ENCODE measurements at regions not wholly inside any gene's neighbourhood (a gene's known extent, or its start where the extent isn't known, plus 50 kb on each side); places are given as distances from the start of the nearest gene placed in this dataset.
"Not testable (repeated sequence)": the region's sequence is repeated elsewhere in the genome, so short reads cannot be mapped to it uniquely, and the experiment has no call there.

DNA sequence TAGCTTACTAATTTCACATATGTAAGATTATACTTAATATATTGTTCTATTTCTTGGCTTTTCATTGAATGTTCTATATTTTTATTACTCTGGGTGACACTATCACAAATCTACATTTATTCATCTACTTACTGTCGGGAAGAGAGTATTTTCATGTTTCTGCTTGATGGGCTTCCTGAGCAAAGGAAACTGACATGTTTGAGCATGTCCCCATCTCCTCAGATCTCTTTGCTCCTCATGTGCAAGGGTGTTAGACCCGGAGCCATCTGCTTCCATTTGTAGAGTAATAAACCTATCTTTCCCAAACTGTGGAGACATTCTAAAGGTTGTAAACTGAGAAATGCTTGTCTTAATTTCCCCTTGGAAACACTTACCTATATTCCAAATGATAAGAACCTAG is 103.5 kb downstream of the LSMEM1 start:
- intact Hi-C loops (cut with DNase I; ENCODE audit: low total_unique reads): no loop called here
- 24 to 31% methylated on average over 2 of the region's 2 CpGs for WGBS, 2 donors
- no peak for DNase-seq (ENCODE audit: low spot score in 2 of 2)
- no peak for TF ChIP-seq POLR2A (IDR thresholded peaks at IDR 0.05)
- TF ChIP-seq, protein P1, sequence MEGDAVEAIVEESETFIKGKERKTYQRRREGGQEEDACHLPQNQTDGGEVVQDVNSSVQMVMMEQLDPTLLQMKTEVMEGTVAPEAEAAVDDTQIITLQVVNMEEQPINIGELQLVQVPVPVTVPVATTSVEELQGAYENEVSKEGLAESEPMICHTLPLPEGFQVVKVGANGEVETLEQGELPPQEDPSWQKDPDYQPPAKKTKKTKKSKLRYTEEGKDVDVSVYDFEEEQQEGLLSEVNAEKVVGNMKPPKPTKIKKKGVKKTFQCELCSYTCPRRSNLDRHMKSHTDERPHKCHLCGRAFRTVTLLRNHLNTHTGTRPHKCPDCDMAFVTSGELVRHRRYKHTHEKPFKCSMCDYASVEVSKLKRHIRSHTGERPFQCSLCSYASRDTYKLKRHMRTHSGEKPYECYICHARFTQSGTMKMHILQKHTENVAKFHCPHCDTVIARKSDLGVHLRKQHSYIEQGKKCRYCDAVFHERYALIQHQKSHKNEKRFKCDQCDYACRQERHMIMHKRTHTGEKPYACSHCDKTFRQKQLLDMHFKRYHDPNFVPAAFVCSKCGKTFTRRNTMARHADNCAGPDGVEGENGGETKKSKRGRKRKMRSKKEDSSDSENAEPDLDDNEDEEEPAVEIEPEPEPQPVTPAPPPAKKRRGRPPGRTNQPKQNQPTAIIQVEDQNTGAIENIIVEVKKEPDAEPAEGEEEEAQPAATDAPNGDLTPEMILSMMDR (IDR thresholded peaks at IDR 0.05): no peak
- H3K4me3 ChIP-seq (ENCODE audit: low read depth, poor library complexity, severe bottlenecking): no peak overlapping the region

DNA sequence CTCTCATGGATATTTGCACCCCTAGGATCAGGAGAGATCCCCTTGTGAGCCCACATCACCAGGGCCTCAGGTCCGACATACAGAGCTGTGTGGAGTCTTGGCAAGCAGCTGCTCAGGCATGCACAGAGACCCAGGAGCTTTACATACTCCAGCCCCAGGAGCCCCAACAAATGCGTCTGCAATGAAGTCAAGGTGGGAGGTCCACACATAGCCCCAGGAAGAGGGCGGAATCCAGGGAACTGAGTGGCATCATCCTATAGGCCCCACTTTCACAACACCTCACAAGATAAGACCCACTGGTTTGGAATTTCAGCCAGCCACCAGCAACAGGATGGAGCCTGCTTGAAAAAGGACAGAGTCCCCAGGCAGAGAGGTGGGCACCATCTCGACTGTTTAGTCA is 106.7 kb downstream of the LSMEM1 start:
- TF ChIP-seq POLR2A (IDR thresholded peaks at IDR 0.05): no peak
- TF ChIP-seq, protein P1 (IDR thresholded peaks at IDR 0.05): no peak
- DNase-seq (ENCODE audit: low spot score in 2 of 2): no peak
- intact Hi-C loops (cut with DNase I; ENCODE audit: low total_unique reads): no loop called here

GRCh38 chr7:112592565-112593263 is 111.9 kb downstream of the LSMEM1 start:
- H3K4me3 ChIP-seq (ENCODE audit: low read depth, poor library complexity, severe bottlenecking); intact Hi-C loops (cut with DNase I; ENCODE audit: low total_unique reads); DNase-seq (ENCODE audit: low spot score in 2 of 2): not testable (repeated sequence)
- WGBS, 2 donors: 61 to 76% methylated on average over 4 of the region's 4 CpGs

More for the DNA sequence above, 106.7 kb downstream of the LSMEM1 start:
- H3K4me3 ChIP-seq (ENCODE audit: low read depth, poor library complexity, severe bottlenecking): no peak overlapping the region
- WGBS, 2 donors: 82 to 84% methylated on average over 4 of the region's 4 CpGs

DNA sequence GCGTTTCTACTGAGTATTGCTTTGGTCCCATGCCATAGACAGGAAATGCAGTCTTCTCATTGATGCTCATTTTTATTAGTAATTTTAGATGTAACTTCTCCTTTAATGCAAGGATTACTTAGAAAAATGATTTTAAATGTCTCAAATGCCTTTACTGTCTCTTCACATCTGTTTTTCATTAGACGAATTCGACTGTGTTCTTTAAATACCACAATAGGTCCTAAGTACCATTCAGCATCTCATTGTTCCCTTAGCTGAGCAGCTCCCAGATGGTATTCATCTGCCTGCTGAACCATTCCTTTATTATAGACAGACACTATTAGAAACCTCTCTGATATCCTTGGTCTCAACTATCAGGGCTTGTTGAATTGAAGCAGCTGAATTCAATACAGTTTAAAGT is 113.6 kb downstream of the LSMEM1 start:
- no peak for DNase-seq (ENCODE audit: low spot score in 2 of 2)
- TF ChIP-seq, protein P1 (IDR thresholded peaks at IDR 0.05): no peak
- TF ChIP-seq POLR2A (IDR thresholded peaks at IDR 0.05): no peak
- 38 to 62% methylated on average over 3 of the region's 3 CpGs for WGBS, 2 donors
- intact Hi-C loops (cut with DNase I; ENCODE audit: low total_unique reads): no loop called here
- no peak overlapping the region for H3K4me3 ChIP-seq (ENCODE audit: low read depth, poor library complexity, severe bottlenecking)

DNA sequence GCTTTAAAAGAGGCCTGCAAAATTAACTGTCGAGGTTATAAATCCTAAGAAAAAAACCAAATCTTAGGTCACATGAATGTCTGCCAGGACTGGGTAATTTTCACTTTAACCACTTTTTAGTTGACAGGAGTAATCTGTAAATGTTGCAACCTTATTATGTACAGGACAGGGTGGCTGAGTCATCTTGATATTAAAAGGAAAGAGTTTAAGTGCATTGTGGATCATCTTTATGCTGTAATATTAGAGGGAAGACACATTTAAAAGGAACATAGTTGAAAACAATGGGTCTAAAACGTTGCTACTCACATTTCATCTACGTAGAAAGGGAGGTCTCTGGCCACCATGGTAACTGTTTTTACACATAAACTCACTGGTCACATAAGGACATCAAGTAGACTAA is 115.5 kb downstream of the LSMEM1 start:
- TF ChIP-seq POLR2A (IDR thresholded peaks at IDR 0.05): no peak
- TF ChIP-seq, protein P1 (IDR thresholded peaks at IDR 0.05): no peak
- DNase-seq (ENCODE audit: low spot score in 2 of 2): no peak
- 39 to 41% methylated on average over 3 of the region's 3 CpGs for WGBS, 2 donors
- no peak overlapping the region for H3K4me3 ChIP-seq (ENCODE audit: low read depth, poor library complexity, severe bottlenecking)
- intact Hi-C loops (cut with DNase I; ENCODE audit: low total_unique reads): no loop called here

GRCh38 chr7:112596981-112597380 is 116.2 kb downstream of the LSMEM1 start:
- no peak for TF ChIP-seq POLR2A (IDR thresholded peaks at IDR 0.05)
- TF ChIP-seq, protein P1 (IDR thresholded peaks at IDR 0.05): no peak
- intact Hi-C loops (cut with DNase I; ENCODE audit: low total_unique reads): no loop called here
- 51 to 56% methylated on average over 2 of the region's 2 CpGs for WGBS, 2 donors
- no peak for DNase-seq (ENCODE audit: low spot score in 2 of 2)
- no peak overlapping the region for H3K4me3 ChIP-seq (ENCODE audit: low read depth, poor library complexity, severe bottlenecking)

Data from lower leg skin (tissue), 4 donors.